Ishikawa (cell line): ENCODE measurements at regions not wholly inside any gene's neighbourhood (a gene's known extent, or its start where the extent isn't known, plus 50 kb on each side); places are given as distances from the start of the nearest gene placed in this dataset.

Experiments
- CEBPB ChIP-seq: IDR thresholded peaks from 2 replicates; pipeline ENCODE4 v1.6.1; 2012
- CREB1 ChIP-seq: IDR thresholded peaks from 2 replicates; pipeline ENCODE4 v1.6.1; 2012; ENCODE audit warnings: low read depth
- EGR1 ChIP-seq: IDR thresholded peaks from 2 replicates; pipeline ENCODE4 v1.6.1; 2012
- EP300 ChIP-seq: IDR thresholded peaks from 2 replicates; pipeline ENCODE4 v1.6.1; 2012; ENCODE audit warnings: borderline replicate concordance
- FOXM1 ChIP-seq: IDR thresholded peaks from 2 replicates; pipeline ENCODE4 v1.6.1; 2012; ENCODE audit warnings: low read depth, borderline replicate concordance
- MAX ChIP-seq: IDR thresholded peaks from 2 replicates; pipeline ENCODE4 v1.6.1; 2012
- NFIC ChIP-seq: IDR thresholded peaks from 2 replicates; pipeline ENCODE4 v1.6.1; 2012
- RAD21 ChIP-seq: IDR thresholded peaks from 2 replicates; pipeline ENCODE4 v1.6.1; 2012; ENCODE audit warnings: low read depth
- REST ChIP-seq: IDR thresholded peaks from 2 replicates; pipeline ENCODE4 v1.6.1; 2012; ENCODE audit warnings: low read depth, mild to moderate bottlenecking
- TAF1 ChIP-seq: IDR thresholded peaks from 2 replicates; pipeline ENCODE4 v1.6.1; 2012; ENCODE audit warnings: low read depth, mild to moderate bottlenecking
- TCF12 ChIP-seq: IDR thresholded peaks from 2 replicates; pipeline ENCODE4 v1.6.1; 2012; ENCODE audit warnings: low read depth
- TEAD4 ChIP-seq: IDR thresholded peaks from 2 replicates; pipeline ENCODE4 v1.6.1; 2012
- USF1 ChIP-seq: IDR thresholded peaks from 2 replicates; pipeline ENCODE4 v1.6.1; 2012
- YY1 ChIP-seq: IDR thresholded peaks from 2 replicates; pipeline ENCODE4 v1.6.1; 2012; ENCODE audit warnings: low read depth
- ZBTB7A ChIP-seq: IDR thresholded peaks from 2 replicates; pipeline ENCODE4 v1.6.1; 2012; ENCODE audit warnings: low read depth

GRCh38 chr10:106111246-106111645, 1053.3 kb downstream of the SORCS1 start:
- TF ChIP-seq TCF12 (no peak), TEAD4 (no peak), CREB1 (no peak), EP300 (no peak), USF1 (no peak), RAD21 (no peak), MAX (no peak), TAF1 (no peak), CEBPB (no peak), EGR1 (no peak), NFIC (no peak), YY1 (no peak)

GRCh38 chr10:106107706-106108105, 1056.8 kb downstream of the SORCS1 start:
- no peak for TF ChIP-seq CEBPB
- no peak for TF ChIP-seq ZBTB7A
- TF ChIP-seq CREB1: no peak

GRCh38 chr10:106106114-106106513, 1058.4 kb downstream of the SORCS1 start:
- no peak for TF ChIP-seq NFIC
- no peak for TF ChIP-seq CEBPB
- TF ChIP-seq USF1: no peak
- no peak for TF ChIP-seq EGR1
- no peak for TF ChIP-seq CREB1
- no peak for TF ChIP-seq TEAD4
- TF ChIP-seq TAF1: no peak
- TF ChIP-seq EP300: no peak
- no peak for TF ChIP-seq REST

GRCh38 chr10:106089855-106090254, 1074.7 kb downstream of the SORCS1 start:
- TF ChIP-seq TEAD4 (no peak), EGR1 (no peak), USF1 (no peak), NFIC (no peak), REST (no peak), TAF1 (no peak), EP300 (no peak), MAX (no peak), TCF12 (no peak), RAD21 (no peak), FOXM1 (no peak), ZBTB7A (no peak), YY1 (no peak), CREB1 (no peak), CEBPB (no peak)

- TF ChIP-seq TCF12: no peak
- no peak for TF ChIP-seq FOXM1
- TF ChIP-seq NFIC: no peak
- TF ChIP-seq EGR1: no peak
- TF ChIP-seq YY1: no peak
- no peak for TF ChIP-seq CEBPB
- TF ChIP-seq EP300: no peak
- TF ChIP-seq CREB1: no peak
- no peak for TF ChIP-seq ZBTB7A
- TF ChIP-seq REST: no peak
- no peak for TF ChIP-seq RAD21
Measured at GRCh38 chr10:106086391-106086790, 1078.1 kb downstream of the SORCS1 start.
